Liver (tissue), 8 donors: ENCODE measurements at regions not wholly inside any gene's neighbourhood (a gene's known extent, or its start where the extent isn't known, plus 50 kb on each side); places are given as distances from the start of the nearest gene placed in this dataset.

Source experiments
- DNase-seq: peaks from one replicate; pipeline ENCODE4 v3.0.0-alpha.2; 2017; ENCODE audit warnings: low spot score
- H3K27ac ChIP-seq, 2 donors: one replicate each; pipeline ENCODE4 v1.7.0; 2013; ENCODE audit warnings: inconsistent platforms in 2 of 2, low read length in 2 of 2, control low read depth in 1 of 2, low read depth in 1 of 2, mild to moderate bottlenecking in 1 of 2
- H3K27me3 ChIP-seq, 4 donors: one replicate each; pipeline versions ENCODE4 v1.6.1 to v1.7.0; 2013; ENCODE audit warnings: low read length in 3 of 4, inconsistent platforms in 1 of 4, mild to moderate bottlenecking in 1 of 4, moderate library complexity in 1 of 4; ENCODE audit not compliant: control insufficient read depth in 4 of 4, insufficient read depth in 4 of 4
- H3K36me3 ChIP-seq, 4 donors: one replicate each; pipeline versions ENCODE4 v1.6.1 to v1.7.0; 2013; ENCODE audit warnings: low read length in 3 of 4, mild to moderate bottlenecking in 3 of 4, low read depth in 1 of 4, moderate library complexity in 1 of 4; ENCODE audit not compliant: control insufficient read depth in 4 of 4, insufficient read depth in 3 of 4
- H3K4me1 ChIP-seq, 4 donors: one replicate each; pipeline versions ENCODE4 v1.6.1 to v1.7.0; 2013; ENCODE audit warnings: low read length in 3 of 4, mild to moderate bottlenecking in 3 of 4, moderate library complexity in 1 of 4; ENCODE audit not compliant: control insufficient read depth in 4 of 4, insufficient read depth in 4 of 4
- H3K4me3 ChIP-seq, 3 donors: one replicate each; pipeline versions ENCODE4 v1.6.1 to v1.7.0; 2013; ENCODE audit warnings: low read length in 3 of 3, control low read depth in 1 of 3, low read depth in 1 of 3, mild to moderate bottlenecking in 1 of 3
- H3K9ac ChIP-seq, 2 donors: one replicate each; pipeline ENCODE4 v1.7.0; 2013; ENCODE audit warnings: low read length in 2 of 2, mild to moderate bottlenecking in 2 of 2, moderate library complexity in 2 of 2, control low read depth in 1 of 2, low read depth in 1 of 2
- H3K9me3 ChIP-seq, 4 donors: one replicate each; pipeline versions ENCODE4 v1.6.1 to v1.7.0; 2013; ENCODE audit warnings: low read length in 3 of 4; ENCODE audit not compliant: control insufficient read depth in 4 of 4
- EGR1 ChIP-seq, 2 donors: IDR thresholded peaks; 2 replicates each; pipeline ENCODE4 v1.6.1; 2016 to 2018; ENCODE audit warnings: antibody characterized with exemption in 2 of 2, low read depth in 2 of 2
- FOXA1 ChIP-seq: IDR thresholded peaks from 2 replicates; pipeline ENCODE4 v1.6.1; 2016; ENCODE audit warnings: antibody characterized with exemption
- FOXA2 ChIP-seq: IDR thresholded peaks from 2 replicates; pipeline ENCODE4 v1.6.1; 2016; ENCODE audit warnings: antibody characterized with exemption
- GABPA ChIP-seq, 2 donors: IDR thresholded peaks in 1 of 2; conservative IDR thresholded peaks in 1 of 2; 2 replicates each; pipeline ENCODE4 v1.6.1; 2016; ENCODE audit warnings: antibody characterized with exemption in 2 of 2, mild to moderate bottlenecking in 1 of 2, moderate library complexity in 1 of 2
- HNF4A ChIP-seq, 2 donors: conservative IDR thresholded peaks; 2 replicates each; pipeline ENCODE4 v1.6.1; 2016; ENCODE audit warnings: antibody characterized with exemption in 2 of 2, mild to moderate bottlenecking in 2 of 2
- HNF4G ChIP-seq: IDR thresholded peaks from 2 replicates; pipeline ENCODE4 v1.6.1; 2016; ENCODE audit warnings: antibody characterized with exemption
- JUND ChIP-seq, 2 donors: IDR thresholded peaks; 2 replicates each; pipeline ENCODE4 v1.6.1; 2016; ENCODE audit warnings: antibody characterized with exemption in 2 of 2
- NR2F2 ChIP-seq: IDR thresholded peaks from 2 replicates; pipeline ENCODE4 v1.6.1; 2016; ENCODE audit warnings: antibody characterized with exemption
- RAD21 ChIP-seq, 2 donors: IDR thresholded peaks; 2 replicates each; pipeline ENCODE4 v1.6.1; 2016; ENCODE audit warnings: antibody characterized with exemption in 2 of 2, mild to moderate bottlenecking in 2 of 2
- RXRA ChIP-seq, 2 donors: IDR thresholded peaks; 2 replicates each; pipeline ENCODE4 v1.6.1; 2017 to 2018; ENCODE audit warnings: antibody characterized with exemption in 2 of 2, mild to moderate bottlenecking in 1 of 2
- SP1 ChIP-seq: IDR thresholded peaks from 2 replicates; pipeline ENCODE4 v1.6.1; 2018; ENCODE audit warnings: antibody characterized with exemption, mild to moderate bottlenecking
- TAF1 ChIP-seq: conservative IDR thresholded peaks from 2 replicates; pipeline ENCODE4 v1.6.1; 2016; ENCODE audit warnings: antibody characterized with exemption, mild to moderate bottlenecking
- YY1 ChIP-seq: IDR thresholded peaks from 2 replicates; pipeline ENCODE4 v1.6.1; 2016; ENCODE audit warnings: antibody characterized with exemption, mild to moderate bottlenecking
- WGBS: extraction: QIAGEN DNeasy Blood & Tissue Kit; methylation state at CpG from one replicate; pipeline ENCODE4 v1.1.7; 2013; 5-methylcytosine and 5-hydroxymethylcytosine counted together
- TF ChIP-seq, protein P1 (sequence below): fragments of 150-350 bp; IDR thresholded peaks from 2 replicates; pipeline ENCODE4 v1.5.1; 2017; ENCODE audit warnings: improper control_type of control experiment, low read depth, low read length; ENCODE audit not compliant: missing input control
- TF ChIP-seq, protein P2 (sequence below): IDR thresholded peaks from 2 replicates; pipeline ENCODE4 v1.6.1; 2016; ENCODE audit warnings: antibody characterized with exemption
- TF ChIP-seq, protein P3 (sequence below): IDR thresholded peaks from 2 replicates; pipeline ENCODE4 v1.6.1; 2016; ENCODE audit warnings: antibody characterized with exemption, mild to moderate bottlenecking
- TF ChIP-seq, protein P4 (sequence below): IDR thresholded peaks from 2 replicates; pipeline ENCODE4 v1.6.1; 2016; ENCODE audit warnings: antibody characterized with exemption
- TF ChIP-seq, protein P5 (sequence below): IDR thresholded peaks from 2 replicates; pipeline ENCODE4 v1.6.1; 2016; ENCODE audit warnings: antibody characterized with exemption
- donor health status: healthy.
- donor health status: healthy.
- donor health status: healthy.
- donor health status: healthy.
- donor health status: healthy.

DNA sequence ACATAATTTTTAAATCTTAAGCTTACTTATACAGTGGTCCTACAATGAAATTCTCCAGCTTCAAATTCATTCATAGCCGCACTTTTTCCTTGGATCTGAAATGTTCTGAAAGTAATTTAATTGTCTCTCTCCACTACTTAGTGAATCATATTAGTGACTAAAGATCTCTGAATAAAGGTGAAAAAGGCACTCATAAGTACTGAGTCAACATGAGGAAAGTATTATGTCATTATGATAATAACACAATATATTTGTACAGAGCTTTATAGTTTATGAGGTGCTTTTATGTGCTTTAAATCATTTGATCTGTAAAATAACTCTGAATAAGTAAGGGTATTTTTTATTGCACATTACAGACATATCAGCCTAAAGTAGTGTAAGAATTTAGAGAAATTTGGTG is 628.2 kb upstream of the SLITRK5 start:
- Histone ChIP-seq H3K4me3 (no peak overlapping the region), H3K27me3 (no peaks in the 10 kb centered on the region), H3K9me3 (no peaks in the 10 kb centered on the region), H3K4me1 (no peaks in the 10 kb centered on the region), H3K27ac (no peak overlapping the region), H3K36me3 (no peaks in the 10 kb centered on the region), H3K9ac (no peak overlapping the region)
- no peak for DNase-seq
- no peak for TF ChIP-seq RXRA (IDR thresholded peaks at IDR 0.05)
- no peak for TF ChIP-seq NR2F2
- TF ChIP-seq YY1, result no peak
- WGBS, result 93% methylated on average over 1 of the region's 1 CpG

DNA sequence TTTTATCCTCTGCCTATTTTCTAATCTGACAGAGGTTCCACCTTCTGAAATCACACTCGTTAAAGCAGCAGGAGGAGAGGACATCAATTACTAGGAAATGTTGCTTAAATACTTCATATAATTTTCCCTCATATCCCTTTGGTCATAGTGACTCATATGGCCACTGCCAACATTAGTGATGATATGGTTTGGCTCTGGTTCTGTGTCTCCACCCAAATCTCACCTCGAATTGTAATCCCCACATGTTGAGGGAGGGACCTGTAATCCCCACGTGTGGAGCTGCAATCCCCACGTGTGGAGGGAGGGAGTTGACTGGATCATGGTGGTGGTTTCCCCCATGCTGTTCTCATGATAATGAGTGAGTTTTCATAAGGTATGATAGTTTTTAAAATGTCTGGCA is 618.4 kb upstream of the SLITRK5 start:
- no peak overlapping the region for H3K4me3 ChIP-seq

DNA sequence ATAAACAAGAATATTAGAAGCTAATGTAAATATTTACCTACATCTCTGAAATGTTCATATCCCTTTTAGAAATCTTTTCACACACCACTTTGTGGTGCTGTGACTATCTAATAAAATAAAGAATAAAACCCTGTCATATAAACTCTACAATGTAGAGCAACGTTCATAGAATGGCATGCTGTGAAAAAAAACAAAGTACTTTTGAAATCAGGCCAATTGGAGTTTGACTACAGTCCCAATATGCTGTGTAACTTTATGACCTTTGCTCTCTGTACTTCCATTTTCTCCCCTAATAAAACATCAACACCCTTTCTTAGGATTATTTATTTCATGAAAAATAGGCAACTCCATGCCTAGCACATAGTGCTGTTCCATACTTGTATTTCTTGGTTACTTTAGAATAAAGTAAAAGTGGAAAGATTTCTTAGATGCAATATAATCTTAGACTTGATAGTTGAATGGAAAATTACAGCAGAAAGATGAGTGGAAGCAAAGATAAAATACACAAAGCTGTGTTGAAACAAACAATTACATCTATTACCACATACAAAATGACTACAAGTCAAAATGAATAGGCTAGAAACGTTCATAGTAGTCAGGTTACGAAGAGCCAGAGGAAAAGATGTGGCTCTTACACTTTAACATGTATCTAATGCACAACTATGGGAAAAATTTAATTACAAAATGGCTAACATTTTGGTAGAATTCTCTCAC is 613.2 kb upstream of the SLITRK5 start:
- Histone ChIP-seq H3K4me1 (peaks cover 0 to 20% (median 4%) of the 10 kb centered on the region in 4 donors), H3K27me3 (no peaks in the 10 kb centered on the region), H3K27ac (peak overlapping the region in 1 of 2 donors; percentile 5), H3K9me3 (no peaks in the 10 kb centered on the region), H3K36me3 (no peaks in the 10 kb centered on the region), H3K9ac (peak overlapping the region in 1 of 2 donors; percentile 7), H3K4me3 (peak overlapping the region in 1 of 3 donors; percentile 35)
- WGBS, result 33% methylated on average over 3 of the region's 3 CpGs
- TF ChIP-seq GABPA (IDR thresholded peaks at IDR 0.05 in 1 of 2, conservative IDR thresholded peaks at IDR 0.05 in 1 of 2), result no peak
- peak; percentile 83 for TF ChIP-seq HNF4G
- TF ChIP-seq FOXA1, result no peak
- TF ChIP-seq RXRA (IDR thresholded peaks at IDR 0.05), result peak; percentile 38 to 66
- TF ChIP-seq TAF1, result no peak
- TF ChIP-seq, protein P1, sequence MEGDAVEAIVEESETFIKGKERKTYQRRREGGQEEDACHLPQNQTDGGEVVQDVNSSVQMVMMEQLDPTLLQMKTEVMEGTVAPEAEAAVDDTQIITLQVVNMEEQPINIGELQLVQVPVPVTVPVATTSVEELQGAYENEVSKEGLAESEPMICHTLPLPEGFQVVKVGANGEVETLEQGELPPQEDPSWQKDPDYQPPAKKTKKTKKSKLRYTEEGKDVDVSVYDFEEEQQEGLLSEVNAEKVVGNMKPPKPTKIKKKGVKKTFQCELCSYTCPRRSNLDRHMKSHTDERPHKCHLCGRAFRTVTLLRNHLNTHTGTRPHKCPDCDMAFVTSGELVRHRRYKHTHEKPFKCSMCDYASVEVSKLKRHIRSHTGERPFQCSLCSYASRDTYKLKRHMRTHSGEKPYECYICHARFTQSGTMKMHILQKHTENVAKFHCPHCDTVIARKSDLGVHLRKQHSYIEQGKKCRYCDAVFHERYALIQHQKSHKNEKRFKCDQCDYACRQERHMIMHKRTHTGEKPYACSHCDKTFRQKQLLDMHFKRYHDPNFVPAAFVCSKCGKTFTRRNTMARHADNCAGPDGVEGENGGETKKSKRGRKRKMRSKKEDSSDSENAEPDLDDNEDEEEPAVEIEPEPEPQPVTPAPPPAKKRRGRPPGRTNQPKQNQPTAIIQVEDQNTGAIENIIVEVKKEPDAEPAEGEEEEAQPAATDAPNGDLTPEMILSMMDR, result no peak
- peak in 1 of 2 donors; percentile 16 for TF ChIP-seq EGR1 (IDR thresholded peaks at IDR 0.05; ENCODE audit: low read depth in 2 of 2)
- TF ChIP-seq, protein P2, sequence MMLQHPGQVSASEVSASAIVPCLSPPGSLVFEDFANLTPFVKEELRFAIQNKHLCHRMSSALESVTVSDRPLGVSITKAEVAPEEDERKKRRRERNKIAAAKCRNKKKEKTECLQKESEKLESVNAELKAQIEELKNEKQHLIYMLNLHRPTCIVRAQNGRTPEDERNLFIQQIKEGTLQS, result no peak
- peak; percentile 96 for TF ChIP-seq YY1
- peak in 1 of 2 donors; percentile 20 for TF ChIP-seq RAD21 (IDR thresholded peaks at IDR 0.05)
- TF ChIP-seq FOXA2, result no peak
- peak; percentile 93 to 94 for TF ChIP-seq HNF4A (conservative IDR thresholded peaks at IDR 0.05)
- TF ChIP-seq, protein P3, sequence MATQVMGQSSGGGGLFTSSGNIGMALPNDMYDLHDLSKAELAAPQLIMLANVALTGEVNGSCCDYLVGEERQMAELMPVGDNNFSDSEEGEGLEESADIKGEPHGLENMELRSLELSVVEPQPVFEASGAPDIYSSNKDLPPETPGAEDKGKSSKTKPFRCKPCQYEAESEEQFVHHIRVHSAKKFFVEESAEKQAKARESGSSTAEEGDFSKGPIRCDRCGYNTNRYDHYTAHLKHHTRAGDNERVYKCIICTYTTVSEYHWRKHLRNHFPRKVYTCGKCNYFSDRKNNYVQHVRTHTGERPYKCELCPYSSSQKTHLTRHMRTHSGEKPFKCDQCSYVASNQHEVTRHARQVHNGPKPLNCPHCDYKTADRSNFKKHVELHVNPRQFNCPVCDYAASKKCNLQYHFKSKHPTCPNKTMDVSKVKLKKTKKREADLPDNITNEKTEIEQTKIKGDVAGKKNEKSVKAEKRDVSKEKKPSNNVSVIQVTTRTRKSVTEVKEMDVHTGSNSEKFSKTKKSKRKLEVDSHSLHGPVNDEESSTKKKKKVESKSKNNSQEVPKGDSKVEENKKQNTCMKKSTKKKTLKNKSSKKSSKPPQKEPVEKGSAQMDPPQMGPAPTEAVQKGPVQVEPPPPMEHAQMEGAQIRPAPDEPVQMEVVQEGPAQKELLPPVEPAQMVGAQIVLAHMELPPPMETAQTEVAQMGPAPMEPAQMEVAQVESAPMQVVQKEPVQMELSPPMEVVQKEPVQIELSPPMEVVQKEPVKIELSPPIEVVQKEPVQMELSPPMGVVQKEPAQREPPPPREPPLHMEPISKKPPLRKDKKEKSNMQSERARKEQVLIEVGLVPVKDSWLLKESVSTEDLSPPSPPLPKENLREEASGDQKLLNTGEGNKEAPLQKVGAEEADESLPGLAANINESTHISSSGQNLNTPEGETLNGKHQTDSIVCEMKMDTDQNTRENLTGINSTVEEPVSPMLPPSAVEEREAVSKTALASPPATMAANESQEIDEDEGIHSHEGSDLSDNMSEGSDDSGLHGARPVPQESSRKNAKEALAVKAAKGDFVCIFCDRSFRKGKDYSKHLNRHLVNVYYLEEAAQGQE, result no peak
- peak; percentile 12 to 35 for TF ChIP-seq JUND (IDR thresholded peaks at IDR 0.05)
- TF ChIP-seq SP1, result peak; percentile 84
- TF ChIP-seq, protein P4, sequence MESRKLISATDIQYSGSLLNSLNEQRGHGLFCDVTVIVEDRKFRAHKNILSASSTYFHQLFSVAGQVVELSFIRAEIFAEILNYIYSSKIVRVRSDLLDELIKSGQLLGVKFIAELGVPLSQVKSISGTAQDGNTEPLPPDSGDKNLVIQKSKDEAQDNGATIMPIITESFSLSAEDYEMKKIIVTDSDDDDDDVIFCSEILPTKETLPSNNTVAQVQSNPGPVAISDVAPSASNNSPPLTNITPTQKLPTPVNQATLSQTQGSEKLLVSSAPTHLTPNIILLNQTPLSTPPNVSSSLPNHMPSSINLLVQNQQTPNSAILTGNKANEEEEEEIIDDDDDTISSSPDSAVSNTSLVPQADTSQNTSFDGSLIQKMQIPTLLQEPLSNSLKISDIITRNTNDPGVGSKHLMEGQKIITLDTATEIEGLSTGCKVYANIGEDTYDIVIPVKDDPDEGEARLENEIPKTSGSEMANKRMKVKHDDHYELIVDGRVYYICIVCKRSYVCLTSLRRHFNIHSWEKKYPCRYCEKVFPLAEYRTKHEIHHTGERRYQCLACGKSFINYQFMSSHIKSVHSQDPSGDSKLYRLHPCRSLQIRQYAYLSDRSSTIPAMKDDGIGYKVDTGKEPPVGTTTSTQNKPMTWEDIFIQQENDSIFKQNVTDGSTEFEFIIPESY, result peak; percentile 46
- TF ChIP-seq, protein P5, sequence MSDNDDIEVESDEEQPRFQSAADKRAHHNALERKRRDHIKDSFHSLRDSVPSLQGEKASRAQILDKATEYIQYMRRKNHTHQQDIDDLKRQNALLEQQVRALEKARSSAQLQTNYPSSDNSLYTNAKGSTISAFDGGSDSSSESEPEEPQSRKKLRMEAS, result no peak
- TF ChIP-seq NR2F2, result peak; percentile 26
- no peak for DNase-seq

More for the DNA sequence above, 618.4 kb upstream of the SLITRK5 start:
- Histone ChIP-seq H3K27ac (no peak overlapping the region), H3K27me3 (no peaks in the 10 kb centered on the region), H3K9me3 (no peaks in the 10 kb centered on the region), H3K9ac (no peak overlapping the region), H3K36me3 (no peaks in the 10 kb centered on the region), H3K4me1 (peaks cover 0 to 11% (median 4%) of the 10 kb centered on the region in 4 donors)
- 48% methylated on average over 4 of the region's 4 CpGs for WGBS
- TF ChIP-seq GABPA (IDR thresholded peaks at IDR 0.05 in 1 of 2, conservative IDR thresholded peaks at IDR 0.05 in 1 of 2) (no peak), RXRA (IDR thresholded peaks at IDR 0.05) (no peak)
- no peak for DNase-seq
